ENCODE measurements at regions not wholly inside any gene's neighbourhood (a gene's known extent, or its start where the extent isn't known, plus 50 kb on each side); places are given as distances from the start of the nearest gene placed in this dataset.

GRCh38 chr7:90094030-90094429 lies 60.2 kb upstream of the STEAP1 start:
- TF ChIP-seq REST (IDR thresholded peaks at IDR 0.05; ENCODE audit: borderline replicate concordance), result no peak
- TF ChIP-seq REST (CRISPR knock-in tag; IDR thresholded peaks at IDR 0.05; ENCODE audit: low read depth), result no peak
- TF ChIP-seq POLR2A (conservative IDR thresholded peaks at IDR 0.05), result no peak

Data from K562 (cell line).